SK-N-SH (cell line): ENCODE measurements at regions not wholly inside any gene's neighbourhood (a gene's known extent, or its start where the extent isn't known, plus 50 kb on each side); places are given as distances from the start of the nearest gene placed in this dataset.

Experiments
- CTCF ChIA-PET: fragments of 300-600, 350-600 bp; formaldehyde crosslinking; extraction: SDS; loops from one replicate; lab custom pipeline; 2021; lab: Yijun Ruan, JAX
- POLR2A ChIA-PET: fragments of 350-600 bp; sonication (Branson Sonifier 250); formaldehyde crosslinking; extraction: SDS; loops from one replicate; lab custom pipeline; 2020; ENCODE audit warnings: antibody characterized with exemption, inconsistent platforms; lab: Yijun Ruan, JAX
- DNase-seq: peaks from one replicate; pipeline ENCODE4 v3.0.0; 2012
- H2AFZ ChIP-seq: fragments of 200-600 bp; sonication (generic); 2 replicates; pipeline ENCODE4 v1.8.1; 2016; ENCODE audit warnings: antibody characterized with exemption, mild to moderate bottlenecking, low read depth
- H3F3A ChIP-seq: fragments of 200-600 bp; sonication (generic); replicated peaks from 2 replicates; pipeline ENCODE3; 2016; ENCODE audit warnings: antibody characterized with exemption, mild to moderate bottlenecking; ENCODE audit not compliant: insufficient read depth
- H3K27ac ChIP-seq, 2 experiments: fragments of 200-500 bp in 1 of 2; fragments of 200-600 bp in 1 of 2; sonication (Bioruptor generic) in 1 of 2; sonication (generic), shearing (Covaris generic) in 1 of 2; 2 replicates each; pipeline versions ENCODE4 v1.5.1 to v1.6.1; 2014 to 2016; ENCODE audit warnings: low read depth in 2 of 2, inconsistent platforms in 1 of 2, low read length in 1 of 2, mild to moderate bottlenecking in 1 of 2, mixed read lengths in 1 of 2
- H3K27me3 ChIP-seq: fragments of 200-600 bp; sonication (generic), shearing (Covaris generic); 2 replicates; pipeline ENCODE4 v1.6.1; 2016; ENCODE audit warnings: mixed run types; ENCODE audit not compliant: insufficient read depth
- H3K36me3 ChIP-seq, 2 experiments: fragments of 200-500 bp in 1 of 2; fragments of 200-600 bp in 1 of 2; sonication (Bioruptor generic) in 1 of 2; sonication (generic) in 1 of 2; replicated peaks in 1 of 2; 2 replicates each; pipeline versions ENCODE3 to v1.5.1; 2014 to 2016; ENCODE audit warnings: low read length in 1 of 2, mild to moderate bottlenecking in 1 of 2; ENCODE audit not compliant: insufficient read depth in 2 of 2, control insufficient read depth in 1 of 2
- H3K4me1 ChIP-seq, 2 experiments: fragments of 200-500 bp in 1 of 2; fragments of 200-600 bp in 1 of 2; sonication (Bioruptor generic) in 1 of 2; sonication (generic), shearing (Covaris generic) in 1 of 2; 2 replicates each; pipeline versions ENCODE4 v1.5.1 to v1.6.1; 2014 to 2016; ENCODE audit warnings: low read depth in 1 of 2, low read length in 1 of 2, mixed run types in 1 of 2; ENCODE audit not compliant: insufficient read depth in 2 of 2, control insufficient read depth in 1 of 2
- H3K4me2 ChIP-seq: fragments of 200-600 bp; sonication (generic), shearing (Covaris generic); 2 replicates; pipeline ENCODE4 v1.6.1; 2017; ENCODE audit warnings: mixed run types
- H3K4me3 ChIP-seq, 2 experiments: fragments of 200-500 bp in 1 of 2; fragments of 200-600 bp in 1 of 2; sonication (Bioruptor generic) in 1 of 2; sonication (generic), shearing (Covaris generic) in 1 of 2; 2 replicates each; pipeline versions ENCODE4 v1.5.1 to v1.8.1; 2014 to 2016; ENCODE audit warnings: low read depth in 2 of 2, inconsistent platforms in 1 of 2, low read length in 1 of 2, mild to moderate bottlenecking in 1 of 2, mixed read lengths in 1 of 2, moderate library complexity in 1 of 2
- H3K79me2 ChIP-seq: fragments of 200-600 bp; sonication (generic); 2 replicates; pipeline ENCODE4 v1.8.1; 2017; ENCODE audit warnings: mild to moderate bottlenecking; ENCODE audit not compliant: insufficient read depth
- H3K9ac ChIP-seq: fragments of 200-600 bp; sonication (generic); 2 replicates; pipeline ENCODE4 v1.6.1; 2017; ENCODE audit warnings: mixed run types
- H3K9me2 ChIP-seq: fragments of 200-600 bp; sonication (generic); 2 replicates; pipeline ENCODE4 v1.6.1; 2017; ENCODE audit warnings: mixed run types
- H3K9me3 ChIP-seq: fragments of 200-600 bp; sonication (generic); 2 replicates; pipeline ENCODE4 v1.6.1; 2017; ENCODE audit warnings: mixed run types, mild to moderate bottlenecking, moderate library complexity
- H4K20me1 ChIP-seq: fragments of 200-600 bp; sonication (generic); 2 replicates; pipeline ENCODE4 v1.6.1; 2017; ENCODE audit warnings: mild to moderate bottlenecking, mixed run types; ENCODE audit not compliant: insufficient read depth
- CTCF ChIP-seq: fragments of 200-600 bp; sonication (generic); IDR thresholded peaks from 2 replicates; pipeline ENCODE4 v1.6.1; 2017; ENCODE audit warnings: antibody characterized with exemption, mild to moderate bottlenecking, moderate library complexity
- ELF1 ChIP-seq: IDR thresholded peaks from 2 replicates; pipeline ENCODE4 v1.4.0; 2012
- EP300 ChIP-seq, 2 experiments: IDR thresholded peaks; 2 replicates each; pipeline versions ENCODE4 v1.4.0 to v1.6.1; 2012; ENCODE audit warnings: borderline replicate concordance in 1 of 2, low read depth in 1 of 2, low read length in 1 of 2
- GABPA ChIP-seq: IDR thresholded peaks from 2 replicates; pipeline ENCODE4 v1.4.0; 2012; ENCODE audit warnings: low read depth, mild to moderate bottlenecking
- GATA2 ChIP-seq: sonication (generic); formaldehyde crosslinking; IDR thresholded peaks from 2 replicates; pipeline ENCODE4 v1.5.0; 2020; ENCODE audit warnings: mild to moderate bottlenecking, missing genetic modification reagents
- IRF3 ChIP-seq: fragments of 150-350 bp; IDR thresholded peaks from 2 replicates; pipeline ENCODE4 v1.6.1; 2016; ENCODE audit warnings: mild to moderate bottlenecking, low read depth, low read length
- JUND ChIP-seq: IDR thresholded peaks from 2 replicates; pipeline ENCODE4 v1.4.0; 2012
- MEF2A ChIP-seq: IDR thresholded peaks from 2 replicates; pipeline ENCODE4 v1.4.0; 2012; ENCODE audit warnings: low read depth, borderline replicate concordance
- MXI1 ChIP-seq: IDR thresholded peaks from 2 replicates; pipeline ENCODE4 v1.6.1; 2012; ENCODE audit warnings: mild to moderate bottlenecking, low read depth, low read length, improper control_type of control experiment
- PBX3 ChIP-seq: IDR thresholded peaks from 2 replicates; pipeline ENCODE4; 2012
- POLR2AphosphoS5 ChIP-seq: IDR thresholded peaks from 2 replicates; pipeline ENCODE4 v1.6.1; 2012; ENCODE audit warnings: low read depth, low read length
- REST ChIP-seq: IDR thresholded peaks from 2 replicates; pipeline ENCODE4 v1.6.1; 2012; ENCODE audit warnings: mild to moderate bottlenecking, low read depth, low read length, moderate library complexity
- RFX5 ChIP-seq: IDR thresholded peaks from 2 replicates; pipeline ENCODE4 v1.6.1; 2012; ENCODE audit warnings: mild to moderate bottlenecking, improper control_type of control experiment, low read length
- SIN3A ChIP-seq: IDR thresholded peaks from 2 replicates; pipeline ENCODE4 v1.6.1; 2012; ENCODE audit warnings: low read depth, mild to moderate bottlenecking, low read length, moderate library complexity, borderline replicate concordance
- TEAD4 ChIP-seq: IDR thresholded peaks from 2 replicates; pipeline ENCODE4 v1.4.0; 2012; ENCODE audit warnings: mild to moderate bottlenecking, borderline replicate concordance; ENCODE audit not compliant: insufficient read depth
- YY1 ChIP-seq: IDR thresholded peaks from 2 replicates; pipeline ENCODE4 v1.4.0; 2012; ENCODE audit warnings: low read depth, mild to moderate bottlenecking
- WGBS: methylation state at CpG from one replicate; pipeline ENCODE4 v1.1.6; 2017; ENCODE audit warnings: low lambda C conversion rate; 5-methylcytosine and 5-hydroxymethylcytosine counted together

- ChIA-PET POLR2A (interaction anchor here (0.7 kb wide), 1 partner anchor 90 kb away, joined by 3 read pairs; no protein-coding TSS in a partner anchor), CTCF (no interaction called here)
- no peak overlapping the region for H3K4me3 ChIP-seq
- peaks cover 0 to 10% of the 10 kb centered on the region in 2 experiments; a peak in 2 of 4 replicates for H3K4me1 ChIP-seq
- no peak overlapping the region for H3K9ac ChIP-seq
- no peaks in the 10 kb centered on the region for H3K9me2 ChIP-seq
- no peaks in the 10 kb centered on the region for H3F3A ChIP-seq
- H3K79me2 ChIP-seq: no peaks in the 10 kb centered on the region
- H2AFZ ChIP-seq: no peak overlapping the region
- H3K27ac ChIP-seq: no peak overlapping the region
- H4K20me1 ChIP-seq: no peaks in the 10 kb centered on the region
- TF ChIP-seq REST: no peak
- no peaks in the 10 kb centered on the region for H3K9me3 ChIP-seq
- H3K4me2 ChIP-seq: no peak overlapping the region
- WGBS: 66% methylated on average over 5 of the region's 5 CpGs
- no peaks in the 10 kb centered on the region; the same call in 1 of the 2 replicates for H3K27me3 ChIP-seq
- no peak for DNase-seq
- H3K36me3 ChIP-seq: no peaks in the 10 kb centered on the region
These were observed 156.9 kb upstream of the MAGI3 start for GRCh38 chr1:113233441-113233840.

- ChIA-PET CTCF (no interaction called here), POLR2A (no interaction called here)
- no peaks in the 10 kb centered on the region for H3F3A ChIP-seq
- no peaks in the 10 kb centered on the region for H3K36me3 ChIP-seq
- DNase-seq: no peak
- H4K20me1 ChIP-seq: no peaks in the 10 kb centered on the region
- no peak overlapping the region for H3K4me3 ChIP-seq
- H3K4me2 ChIP-seq: no peak overlapping the region
- H3K9ac ChIP-seq: no peak overlapping the region
- no peaks in the 10 kb centered on the region for H3K9me2 ChIP-seq
- H3K9me3 ChIP-seq: no peaks in the 10 kb centered on the region
- H3K79me2 ChIP-seq: no peaks in the 10 kb centered on the region
- 37% methylated on average over 2 of the region's 2 CpGs for WGBS
- H2AFZ ChIP-seq: no peak overlapping the region
- no peak for TF ChIP-seq REST
- TF ChIP-seq GATA2 (CRISPR knock-in tag): no peak
- no peak for TF ChIP-seq POLR2AphosphoS5
- no peak for TF ChIP-seq TEAD4
- TF ChIP-seq EP300 (IDR thresholded peaks at IDR 0.05; ENCODE audit: borderline replicate concordance in 1 of 2, low read depth in 1 of 2, low read length in 1 of 2): no peak
- TF ChIP-seq JUND: no peak
- TF ChIP-seq SIN3A: no peak
- TF ChIP-seq CTCF: no peak
- no peak for TF ChIP-seq MXI1
- no peak for TF ChIP-seq PBX3
- no peak for TF ChIP-seq RFX5
- TF ChIP-seq ELF1: no peak
- no peak for TF ChIP-seq YY1
- no peak for TF ChIP-seq IRF3
- TF ChIP-seq MEF2A: no peak
- TF ChIP-seq GABPA: no peak
- TF ChIP-seq, all 33 proteins: peak for 0
- Histone ChIP-seq H3K27me3 (no peaks in the 10 kb centered on the region; the same call in 1 of the 2 replicates), H3K27ac (no peak overlapping the region), H3K4me1 (peaks cover 0 to 18% of the 10 kb centered on the region in 2 experiments; a peak in 2 of 4 replicates)
These were observed 149.1 kb upstream of the MAGI3 start for GRCh38 chr1:113241237-113241636.
